GM21515 (cell line): ENCODE measurements at regions not wholly inside any gene's neighbourhood (a gene's known extent, or its start where the extent isn't known, plus 50 kb on each side); places are given as distances from the start of the nearest gene placed in this dataset.
"Not testable (repeated sequence)": the region's sequence is repeated elsewhere in the genome, so short reads cannot be mapped to it uniquely, and the experiment has no call there.

ENCODE experiments used
- ATAC-seq: cut with Tn5 transposase; IDR thresholded peaks from one replicate; pipeline ENCODE4 v1.9.1; 2021; ENCODE audit not compliant: unreplicated experiment

GRCh38 chr3:65004795-65005295 is 317.0 kb upstream of the ADAMTS9 start:
- no peak for ATAC-seq

- no peak for ATAC-seq
Observed at GRCh38 chr3:65004306-65004705, 316.5 kb upstream of the ADAMTS9 start.

GRCh38 chr3:65001119-65001518 is 313.3 kb upstream of the ADAMTS9 start:
- ATAC-seq, result not testable (repeated sequence)

- no peak for ATAC-seq
Observed at GRCh38 chr3:64998317-64998716, 310.5 kb upstream of the ADAMTS9 start.

- ATAC-seq, result no peak
Observed at GRCh38 chr3:64995857-64996551, 308.2 kb upstream of the ADAMTS9 start.

- ATAC-seq, result no peak
Observed at GRCh38 chr3:64993781-64994180, 306.0 kb upstream of the ADAMTS9 start.

GRCh38 chr3:64992530-64993285 is 304.9 kb upstream of the ADAMTS9 start:
- no peak for ATAC-seq

- no peak for ATAC-seq
Observed at GRCh38 chr3:64988188-64988587, 300.4 kb upstream of the ADAMTS9 start.

- ATAC-seq, result no peak
Observed at GRCh38 chr3:64987726-64988125, 299.9 kb upstream of the ADAMTS9 start.

- no peak for ATAC-seq
Observed at GRCh38 chr3:64985072-64985471, 297.3 kb upstream of the ADAMTS9 start.

- no peak for ATAC-seq
Observed at GRCh38 chr3:64983583-64984359, 296.0 kb upstream of the ADAMTS9 start.

GRCh38 chr3:64977308-64978100 is 289.7 kb upstream of the ADAMTS9 start:
- ATAC-seq, result no peak

- ATAC-seq, result no peak
Observed at GRCh38 chr3:64976456-64976855, 288.7 kb upstream of the ADAMTS9 start.

- no peak for ATAC-seq
Observed at GRCh38 chr3:64975147-64975546, 287.3 kb upstream of the ADAMTS9 start.

GRCh38 chr3:64974401-64974800 is 286.6 kb upstream of the ADAMTS9 start:
- ATAC-seq, result no peak

- peak; percentile 54 for ATAC-seq
Observed at GRCh38 chr3:64972793-64973192, 285.0 kb upstream of the ADAMTS9 start.

- ATAC-seq, result no peak
Observed at GRCh38 chr3:64971602-64972001, 283.8 kb upstream of the ADAMTS9 start.

- ATAC-seq, result no peak
Observed at GRCh38 chr3:64970634-64971033, 282.8 kb upstream of the ADAMTS9 start.

GRCh38 chr3:64961301-64961700 is 273.5 kb upstream of the ADAMTS9 start:
- ATAC-seq, result no peak

GRCh38 chr3:64958199-64958843 is 270.5 kb upstream of the ADAMTS9 start:
- ATAC-seq, result no peak
